ENCODE measurements at regions not wholly inside any gene's neighbourhood (a gene's known extent, or its start where the extent isn't known, plus 50 kb on each side); places are given as distances from the start of the nearest gene placed in this dataset.

GRCh38 chr15:31498756-31499155, 172.1 kb downstream of the KLF13 start:
- no peak overlapping the region for H3K4me2 ChIP-seq (ENCODE audit: low read length)
- H4K20me1 ChIP-seq (ENCODE audit: insufficient read depth, low read length), result no peaks in the 10 kb centered on the region
- H3K36me3 ChIP-seq (replicated peaks; ENCODE audit: low read depth, low read length), result no peaks in the 10 kb centered on the region
- H3K79me2 ChIP-seq (ENCODE audit: low read length), result no peaks in the 10 kb centered on the region
- no peak overlapping the region for H3K9ac ChIP-seq (ENCODE audit: low read length)
- no peaks in the 10 kb centered on the region for H3K27me3 ChIP-seq (ENCODE audit: low read depth, low read length)
- H3K4me1 ChIP-seq (ENCODE audit: low read length), result no peaks in the 10 kb centered on the region
- H3K9me3 ChIP-seq (ENCODE audit: insufficient read depth, low read length), result no peaks in the 10 kb centered on the region
- no peak for TF ChIP-seq CTCF (IDR thresholded peaks at IDR 0.05; ENCODE audit: low read depth, low read length)
- TF ChIP-seq EZH2phosphoT487 (IDR thresholded peaks at IDR 0.05; ENCODE audit: low read depth), result no peak
- H3K27ac ChIP-seq (ENCODE audit: low read length), result no peak overlapping the region
- no peak overlapping the region for H2AFZ ChIP-seq (ENCODE audit: low read depth, low read length)
- no peak overlapping the region for H3K4me3 ChIP-seq (ENCODE audit: low read length)

- Histone ChIP-seq H3K9ac (ENCODE audit: low read length) (no peak overlapping the region), H3K36me3 (replicated peaks; ENCODE audit: low read depth, low read length) (no peaks in the 10 kb centered on the region), H4K20me1 (ENCODE audit: insufficient read depth, low read length) (no peaks in the 10 kb centered on the region), H3K4me2 (ENCODE audit: low read length) (no peak overlapping the region), H3K4me3 (ENCODE audit: low read length) (no peak overlapping the region), H3K79me2 (ENCODE audit: low read length) (no peaks in the 10 kb centered on the region), H3K27me3 (ENCODE audit: low read depth, low read length) (no peaks in the 10 kb centered on the region), H3K9me3 (ENCODE audit: insufficient read depth, low read length) (no peaks in the 10 kb centered on the region), H3K4me1 (ENCODE audit: low read length) (no peaks in the 10 kb centered on the region), H3K27ac (ENCODE audit: low read length) (no peak overlapping the region), H2AFZ (ENCODE audit: low read depth, low read length) (no peak overlapping the region)
- TF ChIP-seq CTCF (IDR thresholded peaks at IDR 0.05; ENCODE audit: low read depth, low read length), result no peak
- no peak for TF ChIP-seq EZH2phosphoT487 (IDR thresholded peaks at IDR 0.05; ENCODE audit: low read depth)
Measured at GRCh38 chr15:31499236-31499952, 172.8 kb downstream of the KLF13 start.

GRCh38 chr15:31499953-31500765, 173.5 kb downstream of the KLF13 start:
- H3K36me3 ChIP-seq (replicated peaks; ENCODE audit: low read depth, low read length), result no peaks in the 10 kb centered on the region

More at GRCh38 chr15:31499953-31500765, 173.5 kb downstream of the KLF13 start:
- Histone ChIP-seq H3K4me2 (ENCODE audit: low read length) (no peak overlapping the region), H3K4me1 (ENCODE audit: low read length) (no peaks in the 10 kb centered on the region), H3K4me3 (ENCODE audit: low read length) (no peak overlapping the region), H4K20me1 (ENCODE audit: insufficient read depth, low read length) (no peaks in the 10 kb centered on the region), H3K27me3 (ENCODE audit: low read depth, low read length) (no peaks in the 10 kb centered on the region), H2AFZ (ENCODE audit: low read depth, low read length) (no peak overlapping the region), H3K79me2 (ENCODE audit: low read length) (no peaks in the 10 kb centered on the region), H3K27ac (ENCODE audit: low read length) (no peak overlapping the region), H3K9ac (ENCODE audit: low read length) (no peak overlapping the region), H3K9me3 (ENCODE audit: insufficient read depth, low read length) (no peaks in the 10 kb centered on the region)
- TF ChIP-seq EZH2phosphoT487 (IDR thresholded peaks at IDR 0.05; ENCODE audit: low read depth), result no peak
- TF ChIP-seq CTCF (IDR thresholded peaks at IDR 0.05; ENCODE audit: low read depth, low read length), result no peak
